Natural killer cell (primary cell): ENCODE measurements at regions not wholly inside any gene's neighbourhood (a gene's known extent, or its start where the extent isn't known, plus 50 kb on each side); places are given as distances from the start of the nearest gene placed in this dataset.
"Not testable (repeated sequence)": the region's sequence is repeated elsewhere in the genome, so short reads cannot be mapped to it uniquely, and the experiment has no call there.

Source experiments
- ATAC-seq, 3 donors: fragments of 150-1000 bp in 2 of 3; fragments of 200-7000 bp in 1 of 3; cut with Tn5 transposase; 1 replicate in 1 of 3; 2 replicates in 2 of 3; pipeline ENCODE4 v1.10.0; 2021; ENCODE audit warnings: mild to moderate bottlenecking in 2 of 3, moderate library complexity in 2 of 3
- DNase-seq, 2 donors: peaks; one replicate each; pipeline versions ENCODE4 v3.0.0 to v3.0.0-alpha.2; 2013 to 2021; ENCODE audit warnings: mixed read lengths in 1 of 2
- H3K27ac ChIP-seq: one replicate; pipeline ENCODE4 v1.5.1; 2013; ENCODE audit warnings: mild to moderate bottlenecking, low read length
- H3K27me3 ChIP-seq: one replicate; pipeline ENCODE4 v1.6.1; 2013; ENCODE audit warnings: low read length; ENCODE audit not compliant: control insufficient read depth, insufficient read depth
- H3K36me3 ChIP-seq: one replicate; pipeline ENCODE4 v1.6.1; 2013; ENCODE audit warnings: low read length; ENCODE audit not compliant: control insufficient read depth, insufficient read depth
- H3K4me1 ChIP-seq: one replicate; pipeline ENCODE4 v1.6.1; 2013; ENCODE audit warnings: low read length; ENCODE audit not compliant: control insufficient read depth, insufficient read depth
- H3K4me3 ChIP-seq: one replicate; pipeline ENCODE4 v1.5.1; 2013; ENCODE audit warnings: low read length
- H3K9me3 ChIP-seq: one replicate; pipeline ENCODE4 v1.6.1; 2013; ENCODE audit warnings: low read length; ENCODE audit not compliant: control insufficient read depth, insufficient read depth
- H3K27ac Mint-ChIP-seq, 2 donors: one replicate each; pipeline ENCODE4 v1.8.0; 2022; ENCODE audit warnings: mild to moderate bottlenecking in 2 of 2, mixed read lengths in 2 of 2, moderate library complexity in 1 of 2
- H3K27me3 Mint-ChIP-seq, 2 donors: one replicate each; pipeline ENCODE4 v1.8.0; 2022; ENCODE audit warnings: low read depth in 2 of 2, mixed read lengths in 2 of 2
- H3K36me3 Mint-ChIP-seq: one replicate; pipeline ENCODE4 v1.8.0; 2022; ENCODE audit warnings: mixed read lengths
- H3K4me1 Mint-ChIP-seq, 2 donors: one replicate each; pipeline ENCODE4 v1.8.0; 2022; ENCODE audit warnings: mixed read lengths in 2 of 2
- H3K4me3 Mint-ChIP-seq: one replicate; pipeline ENCODE4 v1.8.0; 2022; ENCODE audit warnings: mild to moderate bottlenecking, moderate library complexity, mixed read lengths
- H3K9me3 Mint-ChIP-seq, 2 donors: one replicate each; pipeline ENCODE4 v1.8.0; 2022; ENCODE audit warnings: mixed read lengths in 2 of 2
- CTCF ChIP-seq: fragments of 200-600 bp; IDR thresholded peaks from one replicate; pipeline ENCODE4 v1.8.0; 2022; ENCODE audit warnings: antibody characterized with exemption
- WGBS: methylation state at CpG from one replicate; pipeline ENCODE4 v1.1.7; 2013; ENCODE audit warnings: missing lambda C conversion rate; ENCODE audit not compliant: insufficient coverage; 5-methylcytosine and 5-hydroxymethylcytosine counted together
- intact Hi-C: fragments of 100-400 bp; cut with micrococcal nuclease; formaldehyde crosslinking; loops from one replicate; pipeline ENCODE4 v1.14.2; 2022

GRCh38 chr9:82777366-82777765, 285.6 kb downstream of the RASEF start:
- 63% methylated on average over 2 of the region's 3 CpGs for WGBS
- DNase-seq: no peak
- no peaks in the 10 kb centered on the region for H3K27me3 Mint-ChIP-seq
- peaks cover 6 to 10% of the 10 kb centered on the region in 2 donors for H3K9me3 Mint-ChIP-seq
- H3K4me3 Mint-ChIP-seq: no peak overlapping the region
- intact Hi-C loops: no loop called here
- no peaks in the 10 kb centered on the region for H3K4me1 Mint-ChIP-seq
- ATAC-seq: no peak
- no peaks in the 10 kb centered on the region for H3K9me3 ChIP-seq
- no peak for TF ChIP-seq CTCF
- H3K36me3 Mint-ChIP-seq: peaks cover 5% of the 10 kb centered on the region
- no peaks in the 10 kb centered on the region for H3K4me1 ChIP-seq
- H3K27me3 ChIP-seq: no peaks in the 10 kb centered on the region
- H3K36me3 ChIP-seq: no peaks in the 10 kb centered on the region
- no peak overlapping the region for H3K27ac Mint-ChIP-seq
- H3K27ac ChIP-seq: no peak overlapping the region
- H3K4me3 ChIP-seq: no peak overlapping the region

- H3K36me3 ChIP-seq, H3K36me3 Mint-ChIP-seq, H3K9me3 ChIP-seq, H3K27me3 Mint-ChIP-seq, DNase-seq, H3K27me3 ChIP-seq, H3K4me1 ChIP-seq, H3K4me3 Mint-ChIP-seq, H3K27ac Mint-ChIP-seq, intact Hi-C loops, H3K4me3 ChIP-seq, H3K4me1 Mint-ChIP-seq, H3K27ac ChIP-seq, ATAC-seq: not testable (repeated sequence)
- 91% methylated on average over 4 of the region's 4 CpGs for WGBS
- peaks cover 6 to 12% of the 10 kb centered on the region in 2 donors for H3K9me3 Mint-ChIP-seq
Measured at GRCh38 chr9:82778923-82779322, 284.0 kb downstream of the RASEF start.

GRCh38 chr9:82780017-82780416, 282.9 kb downstream of the RASEF start:
- ATAC-seq (no peak), DNase-seq (no peak)
- H3K9me3 Mint-ChIP-seq: peaks cover 6 to 12% of the 10 kb centered on the region in 2 donors
- no peaks in the 10 kb centered on the region for H3K27me3 Mint-ChIP-seq
- H3K36me3 ChIP-seq: no peaks in the 10 kb centered on the region
- H3K27ac ChIP-seq: no peak overlapping the region
- no peaks in the 10 kb centered on the region for H3K27me3 ChIP-seq
- no peak overlapping the region for H3K4me3 Mint-ChIP-seq
- no peak overlapping the region for H3K4me3 ChIP-seq
- intact Hi-C loops: no loop called here
- no peak overlapping the region for H3K27ac Mint-ChIP-seq
- H3K4me1 Mint-ChIP-seq: no peaks in the 10 kb centered on the region
- no peaks in the 10 kb centered on the region for H3K4me1 ChIP-seq
- TF ChIP-seq CTCF: no peak
- H3K36me3 Mint-ChIP-seq: peaks cover 5% of the 10 kb centered on the region
- 83% methylated on average over 2 of the region's 2 CpGs for WGBS
- H3K9me3 ChIP-seq: peaks cover 3% of the 10 kb centered on the region

GRCh38 chr9:82781921-82782392, 281.0 kb downstream of the RASEF start:
- 90% methylated on average over 5 of the region's 6 CpGs for WGBS
- no peak for TF ChIP-seq CTCF
- H3K27me3 ChIP-seq: no peaks in the 10 kb centered on the region
- Mint-ChIP-seq H3K9me3 (peaks cover 6 to 12% of the 10 kb centered on the region in 2 donors), H3K36me3 (peaks cover 8% of the 10 kb centered on the region), H3K4me3 (no peak overlapping the region), H3K4me1 (no peaks in the 10 kb centered on the region), H3K27me3 (no peaks in the 10 kb centered on the region), H3K27ac (no peak overlapping the region)
- no peak overlapping the region for H3K4me3 ChIP-seq
- no peak for DNase-seq
- no peak overlapping the region for H3K27ac ChIP-seq
- no peaks in the 10 kb centered on the region for H3K4me1 ChIP-seq
- intact Hi-C loops: no loop called here
- H3K9me3 ChIP-seq: peaks cover 3% of the 10 kb centered on the region
- H3K36me3 ChIP-seq: no peaks in the 10 kb centered on the region
- ATAC-seq: no peak
